Pancreas (tissue), 10 donors: ENCODE measurements at regions not wholly inside any gene's neighbourhood (a gene's known extent, or its start where the extent isn't known, plus 50 kb on each side); places are given as distances from the start of the nearest gene placed in this dataset.
"Not testable (repeated sequence)": the region's sequence is repeated elsewhere in the genome, so short reads cannot be mapped to it uniquely, and the experiment has no call there.

Source experiments
- ATAC-seq, 4 donors: fragments of 200-7000 bp; cut with Tn5 transposase; one replicate each; pipeline versions ENCODE4 v1.8.0 to v1.9.1; 2020; ENCODE audit warnings: mild to moderate bottlenecking in 4 of 4, moderate library complexity in 4 of 4
- DNase-seq, 6 donors: peaks; one replicate each; pipeline ENCODE4 v3.0.0-alpha.2; 2020
- FAIRE-seq: peaks from 2 replicates; lab custom pipeline; 2012; peaks lifted over from hg19 to GRCh38; lab: Jason Lieb, UNC
- H3K27ac ChIP-seq, 4 donors: fragments of 200-600 bp; sonication (generic); 1 replicate in 3 of 4; 2 replicates in 1 of 4; pipeline versions ENCODE4 v1.5.0 to v1.8.0; 2020
- H3K27me3 ChIP-seq, 4 donors: fragments of 200-600 bp; one replicate each; pipeline ENCODE4 v1.8.0; 2021
- H3K36me3 ChIP-seq, 3 donors: fragments of 200-600 bp; sonication (generic) in 1 of 3; one replicate each; pipeline versions ENCODE4 v1.5.0 to v1.8.0; 2020 to 2021
- H3K4me1 ChIP-seq, 3 donors: fragments of 200-600 bp; one replicate each; pipeline ENCODE4 v1.8.0; 2021
- H3K4me3 ChIP-seq, 4 donors: fragments of 200-600 bp; sonication (generic) in 2 of 4; one replicate each; pipeline versions ENCODE4 v1.5.0 to v1.8.0; 2020 to 2021
- H3K9me3 ChIP-seq, 4 donors: fragments of 200-600 bp; one replicate each; pipeline ENCODE4 v1.8.0; 2021
- CTCF ChIP-seq, 4 donors: fragments of 200-600 bp; sonication (generic) in 3 of 4; IDR thresholded peaks; one replicate each; pipeline versions ENCODE4 v1.5.0 to v1.8.0; 2021; ENCODE audit warnings: antibody characterized with exemption in 4 of 4
- WGBS, 2 donors: extraction: QIAGEN DNeasy Blood & Tissue Kit; methylation state at CpG; one replicate each; pipeline ENCODE4 v1.1.7; 2013; 5-methylcytosine and 5-hydroxymethylcytosine counted together
- intact Hi-C, 3 donors: fragments of 100-400 bp; cut with DNase I; formaldehyde crosslinking; loops; one replicate each; pipeline versions ENCODE4 v1.11.1 to v1.14.2; 2022
- donor health status: healthy with polysubstance abuse.
- donor health status: DM: no; HTN: no; CAD: no; lungs with moderate emphysema.
- donor health status: DM: no; HTN: no; CAD: no.
- donor health status: control.
- donor health status: control.
- donor health status: Bipolar disorder and iron deficiency.
- donor health status: DM: yes; HTN: yes; CAD: no.
- donor health status: DM: no; HTN: no; CAD: no.
- donor health status: DM: no; HTN: no; CAD: no.
- donor health status: DM: yes; HTN: yes; CAD: no.

- intact Hi-C loops = no loop called here
- H3K27me3 ChIP-seq = no peaks in the 10 kb centered on the region
- DNase-seq = no peak
- no peak overlapping the region for H3K27ac ChIP-seq
- peak in 1 of 4 donors; percentile 30 for ATAC-seq
- no peaks in the 10 kb centered on the region for H3K9me3 ChIP-seq
- no peak overlapping the region for H3K4me3 ChIP-seq
- 52 to 57% methylated on average over 4 of the region's 4 CpGs for WGBS, 2 donors
- TF ChIP-seq CTCF (IDR thresholded peaks at IDR 0.05) = no peak
- FAIRE-seq = no peak
- H3K36me3 ChIP-seq = no peaks in the 10 kb centered on the region
- H3K4me1 ChIP-seq = no peaks in the 10 kb centered on the region
Observed at GRCh38 chr2:95669441-95669991, 77.7 kb downstream of the TRIM43 start.

DNA sequence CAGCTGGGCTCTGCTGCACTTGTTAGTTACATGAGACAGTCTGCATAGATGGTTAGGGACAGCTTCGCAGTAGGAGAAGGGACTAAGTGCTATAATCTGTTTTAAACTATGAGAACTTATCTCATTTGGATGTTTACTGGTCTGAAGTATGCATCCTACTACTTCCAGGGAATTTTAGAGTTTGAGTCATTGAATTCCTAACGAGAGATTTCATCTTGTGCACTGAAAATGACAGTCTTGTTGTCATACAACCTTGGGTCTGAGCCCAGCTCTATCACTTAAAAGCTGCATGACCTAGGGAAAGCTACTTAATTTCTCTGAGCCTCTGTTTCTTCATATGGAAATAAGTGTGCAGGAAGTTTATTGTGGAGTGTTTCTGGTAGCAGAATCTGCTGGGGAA, 78.4 kb downstream of the TRIM43 start:
- H3K4me1 ChIP-seq = no peaks in the 10 kb centered on the region
- intact Hi-C loops = no loop called here
- H3K36me3 ChIP-seq = no peaks in the 10 kb centered on the region
- DNase-seq (no peak), ATAC-seq (peak in 1 of 4 donors; percentile 57), FAIRE-seq (no peak)
- no peaks in the 10 kb centered on the region for H3K27me3 ChIP-seq
- H3K9me3 ChIP-seq = no peaks in the 10 kb centered on the region
- H3K4me3 ChIP-seq = no peak overlapping the region
- H3K27ac ChIP-seq = no peak overlapping the region
- WGBS, 2 donors = 55 to 64% methylated on average over 2 of the region's 2 CpGs
- TF ChIP-seq CTCF (IDR thresholded peaks at IDR 0.05) = no peak

DNA sequence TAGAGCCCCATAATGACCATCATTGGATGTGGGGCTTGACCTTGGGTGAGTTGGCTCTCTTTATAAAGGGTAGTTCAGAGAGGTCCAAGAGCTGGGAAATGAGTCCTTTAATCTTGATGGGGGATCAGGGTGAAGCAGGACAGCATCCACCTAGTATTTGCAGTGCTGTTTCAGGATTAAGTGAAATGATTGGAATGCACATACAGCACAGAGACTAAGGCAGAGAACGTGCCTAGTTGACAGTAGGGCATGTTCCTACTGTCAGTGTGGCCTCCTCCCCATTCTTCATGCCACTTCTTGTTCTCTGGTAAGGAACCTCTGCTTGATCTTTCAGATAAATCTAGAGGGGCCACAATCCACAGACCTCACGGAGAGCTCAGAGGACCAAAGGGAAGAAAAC, 78.9 kb downstream of the TRIM43 start:
- DNase-seq (no peak), ATAC-seq (no peak), FAIRE-seq (no peak)
- Histone ChIP-seq H3K27me3 (no peaks in the 10 kb centered on the region), H3K4me3 (no peak overlapping the region), H3K9me3 (no peaks in the 10 kb centered on the region), H3K36me3 (no peaks in the 10 kb centered on the region), H3K27ac (no peak overlapping the region), H3K4me1 (no peaks in the 10 kb centered on the region)
- no peak for TF ChIP-seq CTCF (IDR thresholded peaks at IDR 0.05)
- intact Hi-C loops = no loop called here
- 76 to 79% methylated on average over 2 of the region's 2 CpGs for WGBS, 2 donors

- H3K9me3 ChIP-seq, intact Hi-C loops, ATAC-seq, H3K4me1 ChIP-seq, H3K36me3 ChIP-seq, H3K27ac ChIP-seq, DNase-seq, FAIRE-seq, H3K4me3 ChIP-seq, H3K27me3 ChIP-seq: not testable (repeated sequence)
- WGBS, 2 donors = 75 to 82% methylated on average over 4 of the region's 4 CpGs
Observed at GRCh38 chr2:95671171-95671570, 79.4 kb downstream of the TRIM43 start.

GRCh38 chr2:95671992-95672391, 80.2 kb downstream of the TRIM43 start:
- H3K9me3 ChIP-seq, H3K27ac ChIP-seq, intact Hi-C loops, H3K36me3 ChIP-seq, DNase-seq, H3K4me3 ChIP-seq, FAIRE-seq, H3K27me3 ChIP-seq, H3K4me1 ChIP-seq, ATAC-seq: not testable (repeated sequence)
- 58 to 64% methylated on average over 1 of the region's 1 CpG for WGBS, 2 donors

GRCh38 chr2:95672500-95672899, 80.7 kb downstream of the TRIM43 start:
- intact Hi-C loops, DNase-seq, ATAC-seq, H3K9me3 ChIP-seq, H3K4me3 ChIP-seq, H3K4me1 ChIP-seq, H3K27ac ChIP-seq, H3K27me3 ChIP-seq, H3K36me3 ChIP-seq, FAIRE-seq: not testable (repeated sequence)
- 76 to 83% methylated on average over 1 of the region's 1 CpG for WGBS, 2 donors
